RWPE2 (cell line): ENCODE measurements at regions not wholly inside any gene's neighbourhood (a gene's known extent, or its start where the extent isn't known, plus 50 kb on each side); places are given as distances from the start of the nearest gene placed in this dataset.

Source experiments
- ATAC-seq: fragments of 200-7000 bp; cut with Tn5 transposase; 3 replicates; pipeline ENCODE4 v1.9.1; 2021; ENCODE audit warnings: low read depth
- DNase-seq: peaks from one replicate; pipeline ENCODE4 v3.0.0-alpha.2; 2020; ENCODE audit warnings: low spot score
- H3K27ac ChIP-seq: fragments of 450-650 bp; 2 replicates; pipeline ENCODE4 v1.5.1; 2017; ENCODE audit warnings: mild to moderate bottlenecking; ENCODE audit not compliant: poor library complexity, severe bottlenecking
- H3K27me3 ChIP-seq: fragments of 250-450 bp; sonication (Bioruptor Pico); 2 replicates; pipeline ENCODE4 v1.5.1; 2021; ENCODE audit warnings: mild to moderate bottlenecking, moderate library complexity; ENCODE audit not compliant: insufficient read depth, poor library complexity, severe bottlenecking
- H3K36me3 ChIP-seq: fragments of 250-450 bp; sonication (Bioruptor Pico); 2 replicates; pipeline ENCODE4 v1.5.1; 2020; ENCODE audit warnings: low read depth, mild to moderate bottlenecking, moderate library complexity
- H3K4me1 ChIP-seq: fragments of 250-450 bp; sonication (Bioruptor Pico); 2 replicates; pipeline ENCODE4 v1.5.1; 2021; ENCODE audit warnings: mild to moderate bottlenecking, moderate library complexity; ENCODE audit not compliant: insufficient read depth, poor library complexity, severe bottlenecking
- H3K4me3 ChIP-seq: fragments of 250-450 bp; sonication (Bioruptor Pico); 2 replicates; pipeline ENCODE4 v1.5.1; 2021; ENCODE audit warnings: mild to moderate bottlenecking, moderate library complexity; ENCODE audit not compliant: severe bottlenecking
- H3K9me3 ChIP-seq: fragments of 250-450 bp; sonication (Bioruptor Pico); 2 replicates; pipeline ENCODE4 v1.5.1; 2021; ENCODE audit warnings: mild to moderate bottlenecking, moderate library complexity; ENCODE audit not compliant: severe bottlenecking
- CTCF ChIP-seq: fragments of 450-650 bp; IDR thresholded peaks from one replicate; pipeline ENCODE4 v1.5.1; 2017; ENCODE audit warnings: mild to moderate bottlenecking, moderate library complexity; ENCODE audit not compliant: poor library complexity, severe bottlenecking

DNA sequence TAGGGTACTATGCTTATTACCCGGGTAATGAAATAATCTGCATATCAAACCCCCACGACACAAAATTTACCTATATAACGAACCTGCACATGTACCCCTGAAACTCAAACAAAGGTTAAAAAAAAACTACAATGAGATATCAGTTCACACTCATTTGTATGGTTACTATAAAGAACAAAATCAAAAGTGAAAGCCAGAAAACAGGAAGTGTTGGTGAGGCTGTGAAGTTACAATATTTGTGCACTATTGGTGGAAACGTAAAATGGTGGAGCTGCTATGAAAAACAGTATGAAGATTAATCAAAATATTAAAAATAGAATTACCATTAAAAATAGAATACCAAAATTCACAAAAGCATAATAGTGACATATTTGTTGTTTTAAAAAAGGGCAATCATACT lies 128.9 kb downstream of the ZIC1 start:
- no peaks in the 10 kb centered on the region for H3K36me3 ChIP-seq
- H3K4me1 ChIP-seq = no peaks in the 10 kb centered on the region
- no peak overlapping the region for H3K27ac ChIP-seq
- ATAC-seq (no peak), DNase-seq (no peak)
- no peak for TF ChIP-seq CTCF
- no peaks in the 10 kb centered on the region for H3K9me3 ChIP-seq
- no peak overlapping the region for H3K4me3 ChIP-seq
- no peaks in the 10 kb centered on the region for H3K27me3 ChIP-seq

GRCh38 chr3:147540921-147541320 lies 131.8 kb downstream of the ZIC1 start:
- H3K27ac ChIP-seq = no peak overlapping the region
- H3K36me3 ChIP-seq = no peaks in the 10 kb centered on the region
- no peaks in the 10 kb centered on the region for H3K9me3 ChIP-seq
- H3K4me1 ChIP-seq = no peaks in the 10 kb centered on the region
- no peak for TF ChIP-seq CTCF
- DNase-seq (no peak), ATAC-seq (no peak)
- no peaks in the 10 kb centered on the region for H3K27me3 ChIP-seq
- H3K4me3 ChIP-seq = no peak overlapping the region

GRCh38 chr3:147544290-147544689 lies 135.1 kb downstream of the ZIC1 start:
- H3K27me3 ChIP-seq = no peaks in the 10 kb centered on the region
- no peak overlapping the region for H3K4me3 ChIP-seq
- ATAC-seq (no peak), DNase-seq (no peak)
- no peaks in the 10 kb centered on the region for H3K4me1 ChIP-seq
- TF ChIP-seq CTCF = no peak
- H3K36me3 ChIP-seq = no peaks in the 10 kb centered on the region
- no peaks in the 10 kb centered on the region for H3K9me3 ChIP-seq
- H3K27ac ChIP-seq = no peak overlapping the region

DNA sequence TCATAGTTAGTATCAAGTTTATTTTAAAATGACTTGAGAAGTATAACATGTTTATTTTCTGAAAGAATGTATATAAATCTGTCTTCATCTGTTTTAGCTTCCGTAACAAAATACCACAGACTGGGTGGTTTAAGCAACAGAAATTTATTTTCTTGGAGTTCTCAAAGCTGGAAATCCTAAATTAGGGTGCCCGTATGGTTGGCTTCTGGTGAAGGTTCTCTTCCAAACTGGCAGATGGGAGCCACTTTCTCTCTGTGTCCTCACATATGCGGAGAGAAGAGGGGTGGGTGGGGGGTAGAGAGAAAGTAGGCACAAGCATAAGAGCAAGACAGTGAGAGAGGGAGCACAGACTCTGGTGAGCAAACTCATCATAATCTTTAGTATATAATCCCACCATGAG lies 142.3 kb downstream of the ZIC1 start:
- Histone ChIP-seq H3K9me3 (no peaks in the 10 kb centered on the region), H3K36me3 (no peaks in the 10 kb centered on the region), H3K27me3 (no peaks in the 10 kb centered on the region), H3K4me1 (no peaks in the 10 kb centered on the region), H3K4me3 (no peak overlapping the region), H3K27ac (no peak overlapping the region)
- TF ChIP-seq CTCF = no peak
- ATAC-seq = no peak
- no peak for DNase-seq

DNA sequence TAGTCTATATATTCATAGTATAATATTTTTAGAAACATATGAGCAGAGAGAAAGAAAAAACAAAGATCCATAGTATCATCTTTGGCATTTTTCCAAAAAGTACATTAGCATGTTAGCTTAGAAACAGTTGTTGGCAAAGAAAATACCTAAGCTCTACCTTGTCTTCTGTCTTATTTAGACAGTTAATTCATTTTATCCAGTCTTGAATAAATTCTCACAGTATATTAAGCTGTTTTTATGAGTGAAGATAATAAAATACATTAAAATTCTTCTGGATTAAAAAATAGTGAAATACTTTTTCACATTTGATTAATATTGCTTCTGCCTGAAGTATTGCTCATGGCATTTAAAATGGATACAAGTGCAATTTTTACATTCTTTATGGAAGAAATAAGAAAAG lies 145.2 kb downstream of the ZIC1 start:
- Histone ChIP-seq H3K27ac (no peak overlapping the region), H3K4me1 (no peaks in the 10 kb centered on the region), H3K4me3 (no peak overlapping the region), H3K27me3 (no peaks in the 10 kb centered on the region), H3K36me3 (no peaks in the 10 kb centered on the region), H3K9me3 (no peaks in the 10 kb centered on the region)
- no peak for DNase-seq
- TF ChIP-seq CTCF = no peak
- no peak for ATAC-seq
